Uterus (tissue), 3 donors: ENCODE measurements at regions not wholly inside any gene's neighbourhood (a gene's known extent, or its start where the extent isn't known, plus 50 kb on each side); places are given as distances from the start of the nearest gene placed in this dataset.

Experiments
- DNase-seq, 2 donors: peaks; one replicate each; pipeline ENCODE4 v3.0.0-alpha.2; 2019 to 2020
- H3K27ac ChIP-seq, 2 donors: fragments of 200-600 bp; sonication (generic); 1 replicate in 1 of 2; 2 replicates in 1 of 2; pipeline ENCODE4 v1.5.1; 2016 to 2018
- H3K27me3 ChIP-seq, 2 donors: fragments of 200-600 bp; sonication (generic); one replicate each; pipeline ENCODE4 v1.5.1; 2018 to 2019; ENCODE audit warnings: control low read depth in 1 of 2
- H3K36me3 ChIP-seq, 2 donors: fragments of 200-600 bp; sonication (generic); one replicate each; pipeline ENCODE4 v1.5.1; 2019; ENCODE audit warnings: control low read depth in 1 of 2
- H3K4me1 ChIP-seq, 2 donors: fragments of 200-600 bp; sonication (generic); one replicate each; pipeline ENCODE4 v1.5.1; 2018 to 2019; ENCODE audit warnings: control low read depth in 1 of 2
- H3K4me3 ChIP-seq, 2 donors: fragments of 200-600 bp; sonication (generic); 1 replicate in 1 of 2; 2 replicates in 1 of 2; pipeline ENCODE4 v1.5.1; 2018 to 2019; ENCODE audit warnings: mild to moderate bottlenecking in 1 of 2
- H3K9me3 ChIP-seq, 2 donors: fragments of 200-600 bp; sonication (generic); one replicate each; pipeline ENCODE4 v1.5.1; 2019; ENCODE audit warnings: control low read depth in 1 of 2
- CTCF ChIP-seq, 4 experiments: fragments of 200-600 bp in 2 of 4; fragments of 450-650 bp in 2 of 4; sonication (generic) in 2 of 4; IDR thresholded peaks; one replicate each; pipeline ENCODE4 v1.5.1; 2016 to 2019; ENCODE audit warnings: antibody characterized with exemption in 4 of 4, mild to moderate bottlenecking in 2 of 4, moderate library complexity in 1 of 4
- POLR2A ChIP-seq, 2 donors: fragments of 450-650 bp; IDR thresholded peaks; one replicate each; pipeline ENCODE4 v1.6.1; 2016; ENCODE audit warnings: antibody characterized with exemption in 2 of 2, mild to moderate bottlenecking in 1 of 2, moderate library complexity in 1 of 2
- intact Hi-C: fragments of 100-400 bp; cut with DNase I; formaldehyde crosslinking; loops from one replicate; pipeline ENCODE4 v1.15.1; 2023; ENCODE audit warnings: low total_unique reads
- donor health status: DM: yes; HTN: yes; CAD: no.

GRCh38 chr10:42960491-42960990, 116.3 kb upstream of the RET start:
- Histone ChIP-seq H3K4me1 (no peaks in the 10 kb centered on the region), H3K4me3 (no peak overlapping the region), H3K36me3 (no peaks in the 10 kb centered on the region), H3K27me3 (no peaks in the 10 kb centered on the region), H3K27ac (no peak overlapping the region), H3K9me3 (no peaks in the 10 kb centered on the region)
- no peak for TF ChIP-seq CTCF (IDR thresholded peaks at IDR 0.05)
- no peak for TF ChIP-seq POLR2A (IDR thresholded peaks at IDR 0.05)
- intact Hi-C loops = no loop called here
- DNase-seq = no peak

GRCh38 chr10:42960991-42961795, 115.7 kb upstream of the RET start:
- H3K4me1 ChIP-seq = no peaks in the 10 kb centered on the region
- H3K27me3 ChIP-seq = no peaks in the 10 kb centered on the region
- no peak for DNase-seq
- no peak for TF ChIP-seq POLR2A (IDR thresholded peaks at IDR 0.05)
- no peak for TF ChIP-seq CTCF (IDR thresholded peaks at IDR 0.05)
- no peak overlapping the region for H3K27ac ChIP-seq
- intact Hi-C loops = no loop called here
- H3K4me3 ChIP-seq = no peak overlapping the region
- no peaks in the 10 kb centered on the region for H3K9me3 ChIP-seq
- no peaks in the 10 kb centered on the region for H3K36me3 ChIP-seq

GRCh38 chr10:42961796-42962109, 115.1 kb upstream of the RET start:
- Histone ChIP-seq H3K9me3 (no peaks in the 10 kb centered on the region), H3K4me3 (no peak overlapping the region), H3K27me3 (no peaks in the 10 kb centered on the region), H3K36me3 (no peaks in the 10 kb centered on the region), H3K27ac (no peak overlapping the region), H3K4me1 (no peaks in the 10 kb centered on the region)
- no peak for DNase-seq
- TF ChIP-seq CTCF (IDR thresholded peaks at IDR 0.05) (no peak), POLR2A (IDR thresholded peaks at IDR 0.05) (no peak)
- intact Hi-C loops = no loop called here

DNA sequence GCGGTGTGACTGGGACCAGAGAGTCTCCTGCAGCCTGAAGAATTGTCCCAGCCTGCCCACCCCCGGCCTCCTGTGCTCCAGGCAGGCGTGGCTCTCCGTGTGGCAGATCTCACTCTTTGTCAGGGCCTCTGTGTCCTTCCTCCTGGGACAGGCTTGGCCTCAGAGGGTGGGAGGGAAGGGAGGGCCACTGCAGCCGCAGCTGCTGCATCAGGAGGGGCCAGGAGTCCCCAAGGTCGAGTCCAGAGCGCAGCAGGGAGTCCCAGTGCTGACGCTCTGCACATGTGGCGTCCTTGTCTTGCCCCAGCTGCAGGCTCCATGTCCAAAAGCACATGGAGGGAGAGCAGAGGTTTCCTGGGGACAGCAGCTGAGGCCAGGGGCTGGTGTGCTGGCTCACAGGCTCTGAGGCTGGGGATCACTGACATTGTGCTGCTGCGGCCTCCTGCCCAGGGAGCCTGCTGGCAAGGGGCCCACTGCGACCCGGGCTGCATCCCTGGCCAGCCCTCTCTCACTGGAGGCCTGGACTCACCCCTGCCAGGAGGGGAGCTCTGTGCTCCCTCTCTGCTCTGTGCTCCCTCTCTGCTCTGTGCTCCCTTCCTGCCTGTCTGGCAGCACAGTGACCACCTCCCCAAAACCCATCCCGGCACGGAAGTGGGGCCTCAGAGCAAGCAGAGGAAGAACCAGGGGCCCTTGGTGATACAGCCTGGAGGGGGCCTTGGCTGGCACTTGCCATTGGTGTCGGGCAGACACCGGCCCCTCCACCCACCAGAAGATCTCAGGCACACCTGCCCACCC, 114.6 kb upstream of the RET start:
- Histone ChIP-seq H3K4me3 (no peak overlapping the region), H3K27me3 (no peaks in the 10 kb centered on the region), H3K4me1 (no peaks in the 10 kb centered on the region), H3K36me3 (no peaks in the 10 kb centered on the region), H3K27ac (no peak overlapping the region), H3K9me3 (no peaks in the 10 kb centered on the region)
- intact Hi-C loops = no loop called here
- DNase-seq = no peak
- TF ChIP-seq POLR2A (IDR thresholded peaks at IDR 0.05) = no peak

- no peak for TF ChIP-seq POLR2A (IDR thresholded peaks at IDR 0.05)
- TF ChIP-seq CTCF (IDR thresholded peaks at IDR 0.05) = no peak
- Histone ChIP-seq H3K36me3 (no peaks in the 10 kb centered on the region), H3K9me3 (no peaks in the 10 kb centered on the region), H3K27ac (no peak overlapping the region), H3K27me3 (no peaks in the 10 kb centered on the region), H3K4me1 (no peaks in the 10 kb centered on the region), H3K4me3 (no peak overlapping the region)
- no peak for DNase-seq
- intact Hi-C loops = no loop called here
These were observed 114.0 kb upstream of the RET start for GRCh38 chr10:42962902-42963231.
